Upper lobe of right lung (tissue), 1 donor: ENCODE measurements at regions not wholly inside any gene's neighbourhood (a gene's known extent, or its start where the extent isn't known, plus 50 kb on each side); places are given as distances from the start of the nearest gene placed in this dataset.

Experiments
- ATAC-seq: fragments of 200-7000 bp; cut with Tn5 transposase; one replicate; pipeline ENCODE4 v1.9.1; 2020; ENCODE audit warnings: mild to moderate bottlenecking, moderate library complexity
- DNase-seq: peaks from one replicate; pipeline ENCODE4 v3.0.0-alpha.2; 2020
- H3K27ac ChIP-seq: fragments of 200-600 bp; one replicate; pipeline ENCODE4 v1.8.0; 2022
- H3K27me3 ChIP-seq: fragments of 200-600 bp; one replicate; pipeline ENCODE4 v1.8.0; 2022; ENCODE audit warnings: mild to moderate bottlenecking
- H3K36me3 ChIP-seq: fragments of 200-600 bp; one replicate; pipeline ENCODE4 v1.8.0; 2022
- H3K4me1 ChIP-seq: fragments of 200-600 bp; one replicate; pipeline ENCODE4 v1.8.0; 2022
- H3K4me3 ChIP-seq: fragments of 200-600 bp; one replicate; pipeline ENCODE4 v1.8.0; 2022; ENCODE audit warnings: mild to moderate bottlenecking
- H3K9me3 ChIP-seq: fragments of 200-600 bp; one replicate; pipeline ENCODE4 v1.8.0; 2022
- intact Hi-C: fragments of 100-400 bp; cut with DNase I; formaldehyde crosslinking; loops from one replicate; pipeline ENCODE4 v1.11.0; 2022
- TF ChIP-seq, protein P1 (sequence below): fragments of 200-600 bp; IDR thresholded peaks from one replicate; pipeline ENCODE4 v1.8.0; 2022; ENCODE audit warnings: antibody characterized with exemption
- donor health status: DM: no; HTN: yes; CAD: no; lungs with severe emphysema.

DNA sequence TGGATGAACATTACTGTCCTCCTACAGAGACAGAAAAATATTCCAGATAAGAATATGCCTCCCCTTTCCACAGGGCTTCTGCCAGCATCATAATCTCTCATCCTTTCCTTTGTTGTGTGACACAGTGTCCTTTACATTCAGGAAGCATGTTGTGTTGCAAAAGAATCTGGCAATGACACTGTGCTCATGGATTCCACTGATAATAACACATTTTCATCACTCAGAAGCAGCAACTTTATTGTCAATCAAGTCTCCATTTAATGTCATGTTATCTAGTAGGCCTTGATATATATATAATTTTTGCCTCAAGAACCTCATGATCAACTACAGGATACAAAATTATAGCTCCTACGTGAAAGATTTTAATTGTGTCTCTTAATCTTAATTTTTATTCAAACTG lies 833.9 kb downstream of the FSTL5 start:
- H3K27me3 ChIP-seq: no peaks in the 10 kb centered on the region
- H3K9me3 ChIP-seq: no peaks in the 10 kb centered on the region
- intact Hi-C loops: no loop called here
- no peak for DNase-seq
- no peak overlapping the region for H3K4me3 ChIP-seq
- H3K27ac ChIP-seq: no peak overlapping the region
- TF ChIP-seq, protein P1, sequence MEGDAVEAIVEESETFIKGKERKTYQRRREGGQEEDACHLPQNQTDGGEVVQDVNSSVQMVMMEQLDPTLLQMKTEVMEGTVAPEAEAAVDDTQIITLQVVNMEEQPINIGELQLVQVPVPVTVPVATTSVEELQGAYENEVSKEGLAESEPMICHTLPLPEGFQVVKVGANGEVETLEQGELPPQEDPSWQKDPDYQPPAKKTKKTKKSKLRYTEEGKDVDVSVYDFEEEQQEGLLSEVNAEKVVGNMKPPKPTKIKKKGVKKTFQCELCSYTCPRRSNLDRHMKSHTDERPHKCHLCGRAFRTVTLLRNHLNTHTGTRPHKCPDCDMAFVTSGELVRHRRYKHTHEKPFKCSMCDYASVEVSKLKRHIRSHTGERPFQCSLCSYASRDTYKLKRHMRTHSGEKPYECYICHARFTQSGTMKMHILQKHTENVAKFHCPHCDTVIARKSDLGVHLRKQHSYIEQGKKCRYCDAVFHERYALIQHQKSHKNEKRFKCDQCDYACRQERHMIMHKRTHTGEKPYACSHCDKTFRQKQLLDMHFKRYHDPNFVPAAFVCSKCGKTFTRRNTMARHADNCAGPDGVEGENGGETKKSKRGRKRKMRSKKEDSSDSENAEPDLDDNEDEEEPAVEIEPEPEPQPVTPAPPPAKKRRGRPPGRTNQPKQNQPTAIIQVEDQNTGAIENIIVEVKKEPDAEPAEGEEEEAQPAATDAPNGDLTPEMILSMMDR: no peak
- no peak for ATAC-seq
- no peaks in the 10 kb centered on the region for H3K4me1 ChIP-seq
- no peaks in the 10 kb centered on the region for H3K36me3 ChIP-seq

DNA sequence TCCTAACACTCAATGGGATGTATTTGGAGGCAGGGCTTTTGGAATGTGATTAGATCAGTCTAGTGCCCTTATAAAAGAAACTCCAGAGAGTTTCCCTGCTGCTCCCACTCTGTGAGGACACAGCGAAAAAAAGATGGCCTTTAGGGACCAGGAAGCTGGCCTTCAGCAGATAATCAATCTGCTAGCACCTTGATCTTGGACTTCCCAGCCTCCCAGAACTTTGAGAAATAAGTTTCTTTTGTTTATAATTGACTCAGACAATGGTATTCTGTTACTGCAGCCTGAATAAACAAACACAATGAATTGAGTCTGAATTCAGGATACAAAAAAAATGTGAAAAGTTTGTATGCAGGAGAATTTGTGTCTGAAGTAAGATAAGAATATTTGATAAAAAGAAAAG lies 842.1 kb downstream of the FSTL5 start:
- DNase-seq (no peak), ATAC-seq (no peak)
- TF ChIP-seq, protein P1: no peak
- H3K4me3 ChIP-seq: no peak overlapping the region
- intact Hi-C loops: no loop called here
- H3K36me3 ChIP-seq: no peaks in the 10 kb centered on the region
- no peaks in the 10 kb centered on the region for H3K4me1 ChIP-seq
- no peaks in the 10 kb centered on the region for H3K27me3 ChIP-seq
- no peak overlapping the region for H3K27ac ChIP-seq
- H3K9me3 ChIP-seq: no peaks in the 10 kb centered on the region

DNA sequence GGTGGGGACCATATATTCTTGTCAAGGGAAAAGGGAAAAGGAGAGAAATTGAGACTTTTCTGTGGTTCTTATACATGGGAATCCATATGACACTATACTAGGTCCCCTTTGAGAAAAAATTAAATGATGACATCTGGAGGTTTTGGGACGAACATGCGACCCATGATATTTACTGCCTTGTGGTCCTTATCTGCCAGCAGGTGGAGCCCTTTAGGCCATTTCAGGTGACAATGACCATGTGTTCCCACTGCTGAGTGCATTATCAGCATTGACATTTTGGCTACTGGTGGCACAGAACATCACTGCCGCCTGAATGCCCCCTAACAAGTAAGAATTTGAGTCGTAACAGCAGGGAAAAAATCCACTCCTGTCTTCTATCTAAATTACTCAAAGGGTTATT lies 843.4 kb downstream of the FSTL5 start:
- ATAC-seq (peak; percentile 55), DNase-seq (no peak)
- TF ChIP-seq, protein P1: peak; percentile 29
- H3K9me3 ChIP-seq: no peaks in the 10 kb centered on the region
- intact Hi-C loops: no loop called here
- H3K27me3 ChIP-seq: no peaks in the 10 kb centered on the region
- no peaks in the 10 kb centered on the region for H3K36me3 ChIP-seq
- H3K27ac ChIP-seq: no peak overlapping the region
- no peaks in the 10 kb centered on the region for H3K4me1 ChIP-seq
- H3K4me3 ChIP-seq: no peak overlapping the region

DNA sequence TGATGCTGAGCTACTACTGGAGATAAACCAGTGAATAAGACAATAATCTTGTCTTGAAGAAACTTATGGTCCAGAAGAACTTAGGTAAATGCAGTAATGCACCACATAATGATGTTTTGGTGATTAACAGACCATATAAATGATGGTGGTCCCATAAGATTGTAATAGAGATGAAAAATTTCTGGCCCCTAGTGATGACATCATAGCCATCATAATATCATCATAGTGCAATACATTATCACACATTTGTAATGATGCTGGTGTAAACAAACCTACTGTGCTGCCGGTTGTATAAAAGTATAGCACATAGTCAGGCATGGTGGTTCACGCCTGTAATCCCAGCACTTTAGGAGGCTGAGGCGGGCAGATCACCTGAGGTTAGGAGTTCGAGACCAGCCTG lies 846.8 kb downstream of the FSTL5 start:
- H3K4me1 ChIP-seq: no peaks in the 10 kb centered on the region
- H3K36me3 ChIP-seq: no peaks in the 10 kb centered on the region
- ATAC-seq (no peak), DNase-seq (no peak)
- no peaks in the 10 kb centered on the region for H3K9me3 ChIP-seq
- H3K4me3 ChIP-seq: no peak overlapping the region
- intact Hi-C loops: no loop called here
- H3K27me3 ChIP-seq: no peaks in the 10 kb centered on the region
- TF ChIP-seq, protein P1: no peak
- no peak overlapping the region for H3K27ac ChIP-seq

DNA sequence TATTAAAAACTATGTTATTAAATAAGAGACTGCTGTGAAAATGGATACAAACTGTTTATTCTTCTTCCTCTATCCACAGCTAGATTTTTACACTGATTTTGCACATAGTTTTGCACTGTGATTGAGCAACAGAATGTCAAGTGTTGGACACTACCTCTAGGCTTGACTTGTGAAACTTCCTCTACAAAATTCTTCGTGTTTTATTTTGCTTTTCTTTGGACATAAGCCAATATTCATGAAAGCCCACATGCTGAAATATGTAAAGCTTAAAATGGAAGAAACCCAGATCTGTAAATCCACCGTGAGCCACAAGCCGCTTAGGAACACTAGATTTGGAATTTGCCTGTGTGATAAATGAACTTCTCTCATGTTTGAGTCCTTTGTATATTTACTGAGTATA lies 849.4 kb downstream of the FSTL5 start:
- H3K36me3 ChIP-seq: no peaks in the 10 kb centered on the region
- intact Hi-C loops: no loop called here
- DNase-seq: no peak
- H3K9me3 ChIP-seq: no peaks in the 10 kb centered on the region
- H3K27me3 ChIP-seq: no peaks in the 10 kb centered on the region
- no peak overlapping the region for H3K4me3 ChIP-seq
- H3K4me1 ChIP-seq: no peaks in the 10 kb centered on the region
- ATAC-seq: no peak
- no peak overlapping the region for H3K27ac ChIP-seq
- TF ChIP-seq, protein P1: no peak

DNA sequence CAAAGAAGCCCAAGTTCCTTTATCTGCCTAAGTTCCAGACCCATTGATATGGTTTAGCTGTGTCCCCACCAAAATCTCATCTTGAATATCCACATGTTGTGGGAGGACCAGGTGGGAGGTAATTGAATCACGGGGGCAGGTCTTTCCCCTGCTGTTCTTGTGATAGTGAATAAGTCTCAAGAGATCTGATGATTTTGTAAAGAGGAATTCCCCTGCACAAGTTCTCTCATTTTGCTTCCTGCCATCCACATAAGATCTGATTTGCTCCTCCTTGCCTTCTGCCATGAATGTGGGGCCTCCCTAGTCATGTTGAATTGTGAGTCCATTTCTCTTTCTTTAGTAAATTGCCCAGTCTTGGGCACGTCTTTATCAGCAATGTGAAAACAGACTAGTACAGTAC lies 860.2 kb downstream of the FSTL5 start:
- no peak for DNase-seq
- H3K27me3 ChIP-seq: no peaks in the 10 kb centered on the region
- intact Hi-C loops: no loop called here
- no peak overlapping the region for H3K27ac ChIP-seq
- no peaks in the 10 kb centered on the region for H3K4me1 ChIP-seq
- H3K9me3 ChIP-seq: no peaks in the 10 kb centered on the region
- ATAC-seq: no peak
- TF ChIP-seq, protein P1: no peak
- H3K36me3 ChIP-seq: no peaks in the 10 kb centered on the region
- H3K4me3 ChIP-seq: no peak overlapping the region
